Islet precursor cell (in vitro differentiated cells): ENCODE measurements at regions not wholly inside any gene's neighbourhood (a gene's known extent, or its start where the extent isn't known, plus 50 kb on each side); places are given as distances from the start of the nearest gene placed in this dataset.
"Not testable (repeated sequence)": the region's sequence is repeated elsewhere in the genome, so short reads cannot be mapped to it uniquely, and the experiment has no call there.

Experiments used
- DNase-seq: peaks from one replicate; pipeline ENCODE4 v3.0.0-alpha.2; 2018

DNA sequence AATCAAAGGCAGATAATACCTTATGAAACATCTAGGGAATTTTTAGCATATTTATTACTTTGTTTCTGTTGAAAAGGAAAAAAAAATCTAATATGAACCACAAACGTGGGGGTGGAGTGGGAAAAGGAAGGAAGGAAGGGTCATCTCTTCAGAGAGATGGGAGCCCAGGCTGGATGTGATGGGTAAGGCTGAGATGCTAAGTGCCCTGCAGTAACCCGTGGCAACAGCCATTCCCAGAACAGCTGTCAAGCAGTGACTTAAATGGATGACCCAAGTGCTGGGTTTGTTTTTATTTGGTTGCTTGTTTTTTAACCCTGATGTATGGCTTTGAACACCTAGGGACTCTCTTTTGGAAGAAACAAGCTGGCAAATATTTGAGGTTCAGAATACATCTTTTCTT, 50.7 kb upstream of the KLF7 start:
- DNase-seq, result no peak

- DNase-seq, result no peak
Measured at GRCh38 chr2:207217442-207217841, 51.7 kb upstream of the KLF7 start.

GRCh38 chr2:207219081-207219630, 53.4 kb upstream of the KLF7 start:
- DNase-seq, result no peak

DNA sequence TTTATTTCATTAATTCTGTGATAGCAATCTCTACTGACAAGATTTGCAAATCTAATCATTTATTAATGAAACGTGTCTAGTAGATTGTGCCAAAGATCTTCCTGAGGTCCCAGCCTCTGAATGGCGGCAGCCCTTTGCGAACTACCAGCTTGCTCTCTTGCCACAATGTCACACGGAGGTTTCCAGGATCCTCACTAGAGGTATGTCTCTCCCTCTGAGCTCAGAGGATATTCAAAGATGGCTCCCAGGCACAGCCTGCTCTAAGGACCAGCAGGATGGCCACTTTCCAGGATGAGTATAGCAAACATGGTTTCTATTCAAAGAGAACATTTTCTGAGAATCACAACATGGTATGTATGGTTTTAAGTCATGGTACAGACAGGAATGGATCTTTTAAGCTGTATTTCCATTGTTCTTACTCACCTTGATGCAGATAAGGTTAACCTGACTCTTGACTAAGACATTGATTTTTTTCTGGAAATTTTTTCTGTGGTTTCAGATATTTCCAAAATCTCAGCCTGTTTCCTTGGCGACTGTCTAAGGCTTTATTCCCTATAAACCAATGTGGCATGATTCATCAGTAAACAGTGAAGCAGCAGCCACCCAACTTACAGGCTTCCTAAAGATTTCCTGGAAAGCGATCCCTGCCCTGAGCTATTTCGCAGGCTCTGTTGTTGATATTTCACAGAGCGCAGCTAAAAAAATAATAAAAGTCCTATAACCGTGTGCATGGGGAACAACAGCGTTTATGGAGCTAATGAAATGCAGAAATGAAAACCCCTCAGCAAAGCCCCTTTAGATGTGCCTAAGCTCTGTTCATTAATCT, 54.1 kb upstream of the KLF7 start:
- no peak for DNase-seq

GRCh38 chr2:207221731-207222130, 56.0 kb upstream of the KLF7 start:
- DNase-seq, result no peak

DNA sequence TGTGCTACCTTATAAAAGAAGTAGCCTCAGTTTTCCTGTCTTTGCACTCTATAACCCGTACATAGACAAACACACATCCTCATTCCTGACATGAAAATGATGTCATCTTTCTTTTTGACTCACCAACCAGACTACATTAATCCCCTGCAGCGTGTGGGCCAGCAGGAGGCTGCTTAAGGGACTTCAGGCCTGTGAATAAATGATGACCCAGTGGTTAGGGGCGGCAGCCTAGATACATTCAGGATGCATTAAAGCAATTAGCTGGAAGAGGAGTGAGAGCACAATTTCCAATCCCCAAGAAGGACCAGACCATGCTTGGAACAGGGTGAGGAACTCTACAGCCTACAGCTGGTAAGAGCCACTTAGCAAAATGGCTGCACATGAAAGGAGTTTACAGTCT, 57.3 kb upstream of the KLF7 start:
- peak; percentile 60 for DNase-seq

GRCh38 chr2:207224381-207224780, 58.6 kb upstream of the KLF7 start:
- no peak for DNase-seq

DNA sequence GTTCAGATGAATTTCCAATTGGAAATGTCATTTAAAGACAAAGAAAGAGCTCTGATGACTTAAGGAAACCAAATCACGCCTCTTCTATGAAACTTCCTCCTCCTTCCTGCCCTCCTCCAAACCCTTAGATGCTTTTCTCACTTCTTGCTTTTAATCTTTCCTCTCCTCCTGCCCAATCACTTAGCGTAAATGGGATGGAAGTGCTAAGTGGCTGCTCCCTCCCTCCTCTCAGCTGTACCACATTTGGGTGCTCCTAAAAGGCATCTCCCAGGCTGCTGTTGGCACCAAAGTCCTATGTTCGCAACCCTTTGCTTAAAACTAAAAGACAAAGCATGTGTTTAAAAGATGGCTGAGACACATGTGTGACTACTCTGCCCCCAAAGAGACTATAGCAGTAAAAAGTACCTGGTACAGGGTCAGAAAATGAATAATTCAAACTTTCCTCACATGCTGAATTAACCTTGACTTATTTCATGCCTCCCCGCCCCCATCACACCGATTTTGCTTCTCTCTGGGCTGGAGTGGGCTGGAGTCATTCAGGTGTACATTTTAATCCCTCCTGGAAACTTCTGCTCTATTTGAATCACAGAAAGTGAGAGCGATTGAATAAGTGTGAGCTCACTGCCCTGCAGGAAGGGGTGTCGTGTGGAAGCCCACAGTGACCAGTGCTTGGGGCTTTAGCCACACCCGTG, 59.2 kb upstream of the KLF7 start:
- DNase-seq, result no peak

- DNase-seq, result no peak
Measured at GRCh38 chr2:207225773-207226172, 60.0 kb upstream of the KLF7 start.

DNA sequence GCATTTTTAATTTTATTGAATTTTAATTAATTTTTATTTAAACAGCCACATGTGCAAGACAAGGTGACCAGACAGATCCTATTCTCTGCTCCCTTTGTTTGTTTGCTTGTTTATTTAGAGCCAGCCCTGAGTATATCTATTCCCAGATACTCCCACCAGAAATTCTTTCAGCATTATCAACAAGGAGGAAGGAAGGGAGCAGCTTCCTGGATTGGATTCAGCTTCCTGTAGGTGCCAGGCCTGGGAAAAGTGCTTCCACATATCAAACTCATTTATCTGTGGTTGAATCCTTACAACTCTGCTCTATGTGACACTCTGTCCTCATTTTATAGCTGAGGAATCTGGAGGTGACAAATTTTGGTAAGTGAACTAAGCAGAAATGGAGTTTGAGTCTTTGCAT, 60.5 kb upstream of the KLF7 start:
- no peak for DNase-seq

DNA sequence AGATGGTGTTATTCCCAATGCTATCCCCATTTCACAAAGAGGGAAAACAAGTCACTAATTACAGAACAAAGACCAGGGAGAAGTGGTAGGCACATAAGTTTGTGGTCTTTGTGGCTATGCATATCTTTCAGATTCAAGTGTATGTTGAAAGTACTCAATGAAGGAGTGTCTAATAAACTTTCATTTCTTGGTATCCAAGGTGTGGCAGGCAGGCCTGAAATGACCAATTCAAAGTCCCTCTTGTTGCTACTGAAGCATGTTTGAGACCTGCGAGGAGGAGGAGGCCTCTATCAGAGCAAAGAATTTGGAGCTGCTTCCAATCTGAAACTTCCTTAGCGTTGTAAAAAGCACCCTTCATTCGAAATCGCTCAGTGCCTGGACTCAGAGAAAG, 60.9 kb upstream of the KLF7 start:
- no peak for DNase-seq

DNA sequence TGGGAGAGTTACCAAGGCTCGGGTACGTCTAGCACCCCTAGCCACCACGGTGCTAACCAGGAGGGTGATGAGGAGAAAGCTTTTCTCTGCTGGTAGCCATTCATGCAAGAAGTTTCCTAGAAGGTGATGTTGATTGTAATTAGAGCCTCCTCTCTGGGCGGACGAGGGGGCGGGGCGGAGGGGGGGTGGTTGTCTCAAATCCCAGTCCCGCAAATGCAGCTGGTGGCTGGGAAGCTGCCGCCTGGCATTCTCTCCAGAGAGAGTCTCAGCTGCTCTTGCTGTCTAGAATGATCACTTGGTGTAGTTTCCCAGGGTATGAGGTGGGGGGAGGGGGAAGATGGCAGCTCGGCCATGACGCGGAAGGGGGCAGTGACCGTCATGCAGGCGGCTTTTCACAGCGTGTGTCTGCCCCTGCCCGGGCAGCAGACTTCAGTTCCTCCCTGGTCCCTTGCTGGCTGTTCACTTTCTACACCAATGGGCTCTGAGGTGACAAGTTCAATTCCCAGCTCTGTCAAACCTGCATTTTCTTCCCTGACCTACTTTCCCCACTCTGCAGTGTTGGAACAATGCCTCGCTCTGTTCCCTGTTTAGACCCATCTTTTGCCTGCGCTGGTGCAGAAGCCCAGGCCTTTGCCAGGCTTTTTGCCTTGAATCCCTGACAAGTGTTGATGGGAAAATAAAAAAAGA, 61.5 kb upstream of the KLF7 start:
- DNase-seq, result peak; percentile 87

- DNase-seq, result no peak
Measured at GRCh38 chr2:207227749-207228145, 62.0 kb upstream of the KLF7 start.

GRCh38 chr2:207228402-207228801, 62.7 kb upstream of the KLF7 start:
- no peak for DNase-seq

DNA sequence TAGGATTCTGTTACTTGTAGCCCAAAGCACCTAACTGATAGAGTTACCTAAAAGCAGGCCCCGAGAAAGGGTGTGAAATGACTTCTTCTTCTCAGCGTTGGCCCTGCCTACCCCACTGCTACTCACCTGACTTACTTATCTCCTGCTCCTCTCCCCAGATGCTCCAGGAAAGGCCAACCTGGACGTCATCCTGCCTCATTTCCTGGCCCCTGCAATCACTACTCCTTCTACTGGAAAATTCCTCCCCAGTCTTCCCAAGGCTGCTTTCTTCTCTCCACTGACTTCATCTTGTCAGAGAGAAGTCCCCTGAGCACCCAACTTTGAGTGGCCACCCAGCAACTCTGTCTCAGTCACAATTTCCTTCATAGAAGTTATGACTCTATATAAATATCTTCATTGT, 63.4 kb upstream of the KLF7 start:
- no peak for DNase-seq

GRCh38 chr2:207230261-207231105, 64.7 kb upstream of the KLF7 start:
- DNase-seq, result peak; percentile 62

GRCh38 chr2:207231106-207231865, 65.5 kb upstream of the KLF7 start:
- DNase-seq, result no peak

DNA sequence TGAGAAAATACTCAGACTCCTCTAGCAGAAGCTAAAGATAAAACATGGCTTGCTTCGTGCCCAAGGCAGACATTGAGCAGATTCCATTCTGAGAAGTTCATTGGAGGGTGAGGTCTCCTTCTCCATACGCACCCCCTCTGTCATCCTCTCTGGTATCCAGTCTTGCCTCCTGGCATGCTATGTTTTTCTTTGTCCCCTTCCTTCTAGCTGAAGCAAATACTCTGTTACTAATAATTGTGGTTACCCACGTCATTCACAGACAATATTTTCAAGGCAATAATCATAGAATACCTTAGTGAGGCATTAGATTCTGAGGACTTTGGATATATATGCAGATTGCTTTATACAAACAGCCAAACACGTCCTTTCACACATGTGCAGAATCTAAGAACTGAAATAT, 66.2 kb upstream of the KLF7 start:
- no peak for DNase-seq

DNA sequence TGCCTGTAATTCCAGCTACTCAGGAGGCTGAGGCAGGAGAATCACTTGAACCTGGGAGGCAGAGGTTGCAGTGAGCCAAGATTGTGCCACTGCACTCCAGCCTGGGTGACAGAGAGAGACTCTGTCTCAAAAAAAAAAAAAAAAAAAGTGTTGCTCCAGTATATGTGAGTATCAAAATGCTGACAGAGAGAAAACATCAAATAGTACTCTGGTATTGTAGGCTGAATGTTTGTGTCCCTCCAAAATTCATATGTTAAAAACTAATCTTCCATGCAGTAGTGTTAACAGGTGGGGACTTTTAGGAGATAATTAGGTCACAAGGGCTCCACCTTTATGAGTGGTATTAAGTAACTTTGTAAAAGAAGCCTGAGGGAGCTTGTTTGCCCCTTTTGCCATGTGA, 67.4 kb upstream of the KLF7 start:
- not testable (repeated sequence) for DNase-seq

DNA sequence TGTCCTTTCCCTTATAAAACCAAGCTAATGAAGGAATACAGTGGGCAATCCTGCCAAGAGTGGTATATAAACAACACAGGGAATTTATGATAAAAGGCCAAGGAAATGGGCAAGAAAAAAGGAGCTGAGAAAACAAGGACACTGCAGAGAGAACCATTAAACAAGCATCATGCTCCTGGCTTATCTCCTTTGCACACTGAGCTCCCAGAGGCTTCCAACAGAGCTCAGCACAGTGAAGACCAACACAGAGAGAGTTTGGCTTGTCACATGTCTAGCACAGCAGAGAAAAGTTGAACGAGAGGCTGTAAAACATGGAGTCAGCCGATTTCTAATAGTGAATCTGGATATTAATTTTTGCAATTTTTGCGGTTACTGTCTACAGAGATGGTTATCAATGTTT, 68.0 kb upstream of the KLF7 start:
- DNase-seq, result no peak

- DNase-seq, result no peak
Measured at GRCh38 chr2:207235621-207236020, 69.9 kb upstream of the KLF7 start.
